ENCODE measurements at regions not wholly inside any gene's neighbourhood (a gene's known extent, or its start where the extent isn't known, plus 50 kb on each side); places are given as distances from the start of the nearest gene placed in this dataset.

DNA sequence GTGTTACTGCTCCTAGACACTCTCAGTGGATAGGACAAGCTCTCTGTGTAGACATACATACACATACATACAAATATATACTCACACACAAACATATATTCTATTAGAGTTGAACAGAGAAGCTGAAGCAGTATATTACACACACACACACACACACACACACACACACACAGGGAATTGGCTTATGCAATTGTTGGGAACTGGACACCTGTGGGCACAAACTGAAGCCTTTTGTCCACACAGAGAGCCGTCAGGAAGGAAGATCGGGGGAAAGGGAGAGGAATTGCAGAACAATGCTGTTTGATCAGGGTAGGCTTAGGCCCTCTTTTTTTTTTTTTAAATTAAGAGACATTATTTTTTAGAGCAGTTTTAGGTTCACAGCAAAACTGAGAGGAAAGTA lies 180.7 kb upstream of the DDHD1 start:
- TF ChIP-seq, protein P1, sequence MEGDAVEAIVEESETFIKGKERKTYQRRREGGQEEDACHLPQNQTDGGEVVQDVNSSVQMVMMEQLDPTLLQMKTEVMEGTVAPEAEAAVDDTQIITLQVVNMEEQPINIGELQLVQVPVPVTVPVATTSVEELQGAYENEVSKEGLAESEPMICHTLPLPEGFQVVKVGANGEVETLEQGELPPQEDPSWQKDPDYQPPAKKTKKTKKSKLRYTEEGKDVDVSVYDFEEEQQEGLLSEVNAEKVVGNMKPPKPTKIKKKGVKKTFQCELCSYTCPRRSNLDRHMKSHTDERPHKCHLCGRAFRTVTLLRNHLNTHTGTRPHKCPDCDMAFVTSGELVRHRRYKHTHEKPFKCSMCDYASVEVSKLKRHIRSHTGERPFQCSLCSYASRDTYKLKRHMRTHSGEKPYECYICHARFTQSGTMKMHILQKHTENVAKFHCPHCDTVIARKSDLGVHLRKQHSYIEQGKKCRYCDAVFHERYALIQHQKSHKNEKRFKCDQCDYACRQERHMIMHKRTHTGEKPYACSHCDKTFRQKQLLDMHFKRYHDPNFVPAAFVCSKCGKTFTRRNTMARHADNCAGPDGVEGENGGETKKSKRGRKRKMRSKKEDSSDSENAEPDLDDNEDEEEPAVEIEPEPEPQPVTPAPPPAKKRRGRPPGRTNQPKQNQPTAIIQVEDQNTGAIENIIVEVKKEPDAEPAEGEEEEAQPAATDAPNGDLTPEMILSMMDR (IDR thresholded peaks at IDR 0.05; ENCODE audit: control extremely low read depth, extremely low read depth, low read depth, missing control alignments): no peak
- ChIA-PET POLR2A (no interaction called here), CTCF (no interaction called here)

DNA sequence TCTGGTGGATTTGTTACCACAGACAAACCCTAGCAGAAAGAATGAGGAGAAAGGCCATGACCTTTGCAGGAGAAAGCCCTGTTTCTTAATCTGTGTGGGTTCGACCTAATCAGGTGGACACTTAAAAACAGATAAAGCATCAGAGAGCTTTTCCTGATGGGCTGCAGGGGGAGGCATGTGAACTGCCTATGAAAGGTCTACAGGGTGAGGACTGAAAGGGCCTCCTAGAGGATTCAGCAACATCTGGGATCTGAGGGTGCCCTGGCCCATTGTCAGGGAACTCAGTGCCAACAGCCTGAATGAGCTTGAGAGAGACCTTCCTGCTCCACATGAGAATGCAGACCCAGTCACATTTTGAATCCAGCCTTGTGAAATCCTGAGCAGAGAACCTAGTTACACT lies 178.8 kb upstream of the DDHD1 start:
- ChIA-PET POLR2A (no interaction called here), CTCF (no interaction called here)
- TF ChIP-seq, protein P1 (IDR thresholded peaks at IDR 0.05; ENCODE audit: control extremely low read depth, extremely low read depth, low read depth, missing control alignments): no peak
- no peak for DNase-seq (ENCODE audit: extremely low spot score)

More for the DNA sequence above, 180.7 kb upstream of the DDHD1 start:
- DNase-seq (ENCODE audit: extremely low spot score): no peak

DNA sequence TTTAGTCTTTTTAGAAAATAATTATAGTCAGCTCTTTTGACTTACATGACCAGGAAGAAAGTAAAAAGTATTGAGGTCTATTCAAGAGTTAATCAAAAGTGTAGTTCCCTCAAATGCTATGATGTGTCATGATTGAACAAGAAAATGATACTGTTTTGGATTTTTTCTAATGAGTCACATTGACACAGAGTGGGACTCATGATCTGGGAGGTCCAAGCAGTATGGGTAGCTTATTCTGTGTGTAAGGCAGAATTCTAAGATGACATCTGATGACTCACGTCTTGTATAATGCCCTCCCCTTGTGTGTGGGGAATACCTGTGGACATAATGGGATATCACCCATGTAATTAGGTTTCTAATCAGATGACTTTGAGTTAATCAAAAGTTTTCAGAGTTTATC lies 178.1 kb upstream of the DDHD1 start:
- no peak for DNase-seq (ENCODE audit: extremely low spot score)
- ChIA-PET CTCF (no interaction called here), POLR2A (no interaction called here)
- TF ChIP-seq, protein P1 (IDR thresholded peaks at IDR 0.05; ENCODE audit: control extremely low read depth, extremely low read depth, low read depth, missing control alignments): no peak

DNA sequence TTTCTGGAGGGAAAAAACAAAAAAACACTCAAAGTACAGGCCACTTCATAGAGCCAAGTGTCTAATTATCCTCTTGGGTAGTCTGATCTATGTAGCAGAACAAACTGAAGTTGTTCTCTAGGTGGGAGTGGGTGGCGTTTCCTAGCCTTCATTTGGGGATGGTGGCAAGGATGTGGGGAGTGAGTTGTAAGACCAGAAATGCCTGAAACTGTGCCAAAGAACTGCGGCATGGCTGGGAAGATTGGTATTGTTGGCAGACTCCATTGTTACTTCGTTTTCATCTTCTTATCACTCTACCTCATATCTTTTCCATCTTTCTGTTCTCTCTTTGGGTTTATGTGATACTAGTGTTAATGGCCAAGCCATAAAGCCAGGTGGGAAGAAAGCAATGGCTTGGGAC lies 177.3 kb upstream of the DDHD1 start:
- TF ChIP-seq, protein P1 (IDR thresholded peaks at IDR 0.05; ENCODE audit: control extremely low read depth, extremely low read depth, low read depth, missing control alignments): no peak
- CTCF ChIA-PET: no interaction called here
- DNase-seq (ENCODE audit: extremely low spot score): no peak
- POLR2A ChIA-PET: no interaction called here

DNA sequence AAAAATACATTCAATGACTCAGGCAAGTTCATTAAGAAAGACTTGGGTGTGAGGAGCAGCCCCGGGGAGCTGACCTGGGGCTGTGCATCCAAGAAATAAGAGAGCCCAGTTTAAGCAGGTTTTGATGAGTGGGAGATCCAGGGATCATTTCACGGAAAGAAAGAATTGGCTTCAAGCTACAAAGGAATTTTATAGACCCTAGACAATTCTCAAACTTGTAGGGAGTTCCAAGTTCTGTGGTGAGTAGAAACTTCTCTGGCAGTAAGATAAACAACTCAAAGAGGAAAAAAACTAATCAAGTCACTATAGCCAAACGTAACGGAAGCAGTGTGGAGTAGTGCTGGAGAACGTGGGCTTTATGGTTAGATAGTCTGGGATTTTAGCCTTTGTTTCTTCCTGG lies 175.7 kb upstream of the DDHD1 start:
- TF ChIP-seq, protein P1 (IDR thresholded peaks at IDR 0.05; ENCODE audit: control extremely low read depth, extremely low read depth, low read depth, missing control alignments): no peak
- CTCF ChIA-PET: no interaction called here
- POLR2A ChIA-PET: no interaction called here

DNA sequence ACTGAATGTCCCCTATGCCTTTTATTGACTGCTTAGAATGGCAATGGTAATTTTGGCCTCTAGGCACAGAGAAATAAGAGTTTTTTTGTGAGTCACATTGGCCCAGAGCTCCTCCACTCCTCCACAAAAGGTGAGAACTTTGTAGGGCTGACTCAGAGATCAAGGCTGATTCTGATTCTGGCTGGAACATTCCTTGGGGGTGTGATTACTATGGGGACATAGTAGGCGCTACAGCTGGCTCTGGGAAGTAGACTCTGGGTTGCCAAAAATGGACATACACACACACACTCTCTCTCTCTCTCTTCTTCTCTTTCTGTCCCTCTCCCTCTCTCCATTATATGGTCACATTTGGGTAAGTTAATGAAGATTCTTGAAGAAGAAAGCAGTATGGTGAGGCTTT lies 174.6 kb upstream of the DDHD1 start:
- no peak for DNase-seq (ENCODE audit: extremely low spot score)
- TF ChIP-seq, protein P1 (IDR thresholded peaks at IDR 0.05; ENCODE audit: control extremely low read depth, extremely low read depth, low read depth, missing control alignments): no peak
- CTCF ChIA-PET: interaction anchor here (3.4 to 4.2 kb wide), 2 partner anchors 22 to 32 kb away, joined by 25 read pairs; no protein-coding TSS in a partner anchor
- POLR2A ChIA-PET: no interaction called here

More for the DNA sequence above, 175.7 kb upstream of the DDHD1 start:
- no peak for DNase-seq (ENCODE audit: extremely low spot score)

Measured in GM10248 (cell line).